ENCODE measurements at regions not wholly inside any gene's neighbourhood (a gene's known extent, or its start where the extent isn't known, plus 50 kb on each side); places are given as distances from the start of the nearest gene placed in this dataset.

- no peak for TF ChIP-seq CTCF (IDR thresholded peaks at IDR 0.05; ENCODE audit: borderline replicate concordance, control extremely low read depth, extremely low read depth, insufficient read depth, missing control alignments)
- in situ Hi-C loops (cut with MboI; ENCODE audit: low sequenced_read_pairs, unreplicated experiment) = no loop called here
- DNase-seq (ENCODE audit: low spot score) = no peak
These were observed 156.1 kb upstream of the LNX1 start for GRCh38 chr4:53747401-53747800.

GRCh38 chr4:53744446-53745160 is 153.3 kb upstream of the LNX1 start:
- in situ Hi-C loops (cut with MboI; ENCODE audit: low sequenced_read_pairs, unreplicated experiment) = no loop called here
- no peak for DNase-seq (ENCODE audit: low spot score)
- no peak for TF ChIP-seq CTCF (IDR thresholded peaks at IDR 0.05; ENCODE audit: borderline replicate concordance, control extremely low read depth, extremely low read depth, insufficient read depth, missing control alignments)

DNA sequence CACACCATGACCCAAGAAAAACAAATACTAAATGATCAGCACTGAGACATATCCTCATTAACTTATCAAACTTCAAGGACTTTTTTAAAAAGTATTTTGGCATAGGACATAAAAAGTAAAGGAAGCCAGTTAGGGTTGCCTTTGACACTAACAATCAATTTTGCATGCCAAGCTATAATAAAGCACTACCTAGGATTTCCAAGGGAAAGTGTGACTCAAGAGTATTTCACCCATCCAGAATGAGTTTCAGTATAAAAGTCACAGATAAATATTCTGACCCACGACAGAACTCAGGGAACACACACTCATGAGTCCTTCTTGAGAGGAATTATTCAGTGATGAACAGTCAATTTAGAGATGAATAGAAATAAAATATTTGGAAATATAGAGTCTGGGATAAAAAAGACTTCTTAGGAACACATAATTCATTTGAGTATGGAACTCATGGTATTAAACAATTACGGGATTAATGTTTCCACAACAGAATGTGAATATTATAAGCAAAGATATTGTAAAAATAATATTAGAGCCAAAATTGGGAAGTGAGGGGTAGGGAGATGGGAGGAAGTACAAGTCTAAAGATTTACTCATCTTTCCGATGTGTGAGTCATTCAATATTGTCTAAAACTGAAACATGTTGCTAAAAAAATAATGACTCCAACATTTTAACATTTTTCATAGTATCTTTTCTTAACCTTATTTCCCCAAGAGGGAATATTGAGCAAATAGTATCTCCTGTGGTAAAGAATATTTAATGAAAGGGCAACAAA is 143.5 kb upstream of the LNX1 start:
- in situ Hi-C loops (cut with MboI; ENCODE audit: low sequenced_read_pairs, unreplicated experiment) = no loop called here
- TF ChIP-seq CTCF (IDR thresholded peaks at IDR 0.05; ENCODE audit: borderline replicate concordance, control extremely low read depth, extremely low read depth, insufficient read depth, missing control alignments) = no peak
- DNase-seq (ENCODE audit: low spot score) = no peak

- TF ChIP-seq CTCF (IDR thresholded peaks at IDR 0.05; ENCODE audit: borderline replicate concordance, control extremely low read depth, extremely low read depth, insufficient read depth, missing control alignments) = no peak
- in situ Hi-C loops (cut with MboI; ENCODE audit: low sequenced_read_pairs, unreplicated experiment) = no loop called here
These were observed 142.9 kb upstream of the LNX1 start for GRCh38 chr4:53734182-53734581.

GRCh38 chr4:53732661-53733060 is 141.4 kb upstream of the LNX1 start:
- no peak for TF ChIP-seq CTCF (IDR thresholded peaks at IDR 0.05; ENCODE audit: borderline replicate concordance, control extremely low read depth, extremely low read depth, insufficient read depth, missing control alignments)
- no peak for DNase-seq (ENCODE audit: low spot score)
- in situ Hi-C loops (cut with MboI; ENCODE audit: low sequenced_read_pairs, unreplicated experiment) = no loop called here

More at GRCh38 chr4:53734182-53734581, 142.9 kb upstream of the LNX1 start:
- DNase-seq (ENCODE audit: low spot score) = no peak

DNA sequence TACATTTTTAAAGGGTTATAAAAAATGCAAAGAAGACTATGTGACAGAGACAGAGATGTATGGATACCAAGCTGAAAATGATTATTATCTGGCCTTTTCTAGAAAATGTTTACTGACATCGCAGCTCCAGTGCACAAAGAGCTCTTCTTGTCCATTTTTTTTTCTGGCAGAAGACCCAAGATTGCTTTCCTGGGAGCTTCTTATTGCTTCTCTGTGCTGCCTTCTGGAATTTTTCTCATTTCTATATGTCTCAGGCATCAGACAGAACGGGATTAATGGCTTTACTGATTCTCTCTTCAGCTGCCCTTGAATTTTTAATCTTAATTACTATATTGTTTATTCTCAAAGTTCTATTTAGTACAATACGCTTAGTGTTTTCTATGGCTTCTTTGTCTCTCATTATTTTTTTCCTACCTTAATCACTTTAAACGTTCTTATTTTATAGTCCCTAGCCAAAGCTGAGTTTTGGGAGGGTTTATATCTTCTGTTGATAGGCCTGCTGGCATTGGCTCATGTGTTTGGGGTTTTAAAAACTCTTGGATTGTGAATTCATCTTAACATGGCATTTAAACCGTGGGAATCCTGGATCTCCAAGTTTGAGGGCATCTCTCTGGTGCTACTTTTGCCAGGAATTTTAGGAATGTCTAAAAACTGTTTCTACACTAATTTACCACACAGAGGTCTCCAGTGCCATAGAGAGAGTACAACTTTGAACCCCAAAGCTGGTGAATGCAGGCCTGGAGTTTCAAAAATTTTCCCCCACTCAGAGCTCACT is 138.9 kb upstream of the LNX1 start:
- no peak for TF ChIP-seq CTCF (IDR thresholded peaks at IDR 0.05; ENCODE audit: borderline replicate concordance, control extremely low read depth, extremely low read depth, insufficient read depth, missing control alignments)
- no peak for DNase-seq (ENCODE audit: low spot score)
- in situ Hi-C loops (cut with MboI; ENCODE audit: low sequenced_read_pairs, unreplicated experiment) = no loop called here

Data from GM13976 (cell line).